Ovary (tissue), 3 donors: ENCODE measurements at regions not wholly inside any gene's neighbourhood (a gene's known extent, or its start where the extent isn't known, plus 50 kb on each side); places are given as distances from the start of the nearest gene placed in this dataset.

ENCODE experiments used
- EP300 ChIP-seq: sonication (generic); formaldehyde crosslinking; IDR thresholded peaks from one replicate; pipeline ENCODE4 v1.6.1; 2017; ENCODE audit warnings: antibody characterized with exemption
- TF ChIP-seq, protein P1 (sequence below), 3 donors: fragments of 450-650 bp in 2 of 3; fragments of 200-600 bp in 1 of 3; IDR thresholded peaks; one replicate each; pipeline versions ENCODE4 v1.5.1 to v1.8.0; 2016 to 2022; ENCODE audit warnings: antibody characterized with exemption in 3 of 3, mild to moderate bottlenecking in 1 of 3
- donor health status: DM: no; HTN: no; CAD: no.

DNA sequence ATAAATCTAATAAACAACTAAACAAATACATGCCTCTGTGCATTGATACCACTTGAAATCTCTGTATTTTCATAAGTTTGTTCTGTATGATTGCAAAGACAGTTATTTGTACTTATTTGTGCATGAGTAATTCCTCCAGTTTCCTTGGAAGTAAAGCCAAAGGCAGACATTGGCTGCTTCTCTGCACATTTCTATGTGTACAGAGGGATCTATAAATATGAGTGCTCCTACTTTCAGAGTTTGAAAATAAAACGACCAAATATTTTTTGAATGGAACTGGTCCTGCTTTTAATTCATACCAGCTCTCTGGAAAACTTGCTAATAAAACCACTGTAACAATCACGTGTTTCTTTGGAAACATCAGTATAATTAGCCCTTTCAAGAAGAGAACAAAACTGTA, 306.5 kb downstream of the MAN2A1 start:
- TF ChIP-seq, protein P1, sequence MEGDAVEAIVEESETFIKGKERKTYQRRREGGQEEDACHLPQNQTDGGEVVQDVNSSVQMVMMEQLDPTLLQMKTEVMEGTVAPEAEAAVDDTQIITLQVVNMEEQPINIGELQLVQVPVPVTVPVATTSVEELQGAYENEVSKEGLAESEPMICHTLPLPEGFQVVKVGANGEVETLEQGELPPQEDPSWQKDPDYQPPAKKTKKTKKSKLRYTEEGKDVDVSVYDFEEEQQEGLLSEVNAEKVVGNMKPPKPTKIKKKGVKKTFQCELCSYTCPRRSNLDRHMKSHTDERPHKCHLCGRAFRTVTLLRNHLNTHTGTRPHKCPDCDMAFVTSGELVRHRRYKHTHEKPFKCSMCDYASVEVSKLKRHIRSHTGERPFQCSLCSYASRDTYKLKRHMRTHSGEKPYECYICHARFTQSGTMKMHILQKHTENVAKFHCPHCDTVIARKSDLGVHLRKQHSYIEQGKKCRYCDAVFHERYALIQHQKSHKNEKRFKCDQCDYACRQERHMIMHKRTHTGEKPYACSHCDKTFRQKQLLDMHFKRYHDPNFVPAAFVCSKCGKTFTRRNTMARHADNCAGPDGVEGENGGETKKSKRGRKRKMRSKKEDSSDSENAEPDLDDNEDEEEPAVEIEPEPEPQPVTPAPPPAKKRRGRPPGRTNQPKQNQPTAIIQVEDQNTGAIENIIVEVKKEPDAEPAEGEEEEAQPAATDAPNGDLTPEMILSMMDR (IDR thresholded peaks at IDR 0.05) = no peak
- TF ChIP-seq EP300 = no peak
